Gastroesophageal sphincter (tissue), 3 donors: ENCODE measurements at regions not wholly inside any gene's neighbourhood (a gene's known extent, or its start where the extent isn't known, plus 50 kb on each side); places are given as distances from the start of the nearest gene placed in this dataset.

ENCODE experiments used
- CTCF ChIP-seq, 4 experiments: fragments of 200-600 bp in 2 of 4; fragments of 450-650 bp in 2 of 4; sonication (generic) in 1 of 4; IDR thresholded peaks; one replicate each; pipeline ENCODE4 v1.5.1; 2017 to 2019; ENCODE audit warnings: antibody characterized with exemption in 4 of 4, mild to moderate bottlenecking in 2 of 4, moderate library complexity in 2 of 4
- EP300 ChIP-seq: sonication (generic); formaldehyde crosslinking; IDR thresholded peaks from one replicate; pipeline ENCODE4 v1.6.1; 2017; ENCODE audit warnings: antibody characterized with exemption, mild to moderate bottlenecking

DNA sequence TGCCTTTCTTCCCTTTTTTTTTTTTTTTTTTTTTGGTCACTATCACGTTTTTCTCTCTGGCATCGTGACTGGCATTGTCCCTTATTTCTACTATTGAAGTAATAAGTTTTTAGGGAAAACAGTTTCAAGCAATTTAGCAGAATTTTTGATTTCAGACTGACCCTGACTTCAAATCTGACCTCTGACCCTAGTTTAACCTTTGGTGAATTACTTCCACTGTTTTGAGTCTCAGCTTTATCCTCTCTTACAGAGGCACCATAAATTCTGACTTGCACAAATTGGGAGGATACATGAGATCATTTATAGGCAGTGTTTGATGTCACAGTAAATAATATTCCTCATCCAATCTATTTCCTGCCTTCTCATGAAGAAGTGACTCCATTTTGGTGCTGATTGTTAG, 187.0 kb downstream of the FASLG start:
- TF ChIP-seq CTCF (IDR thresholded peaks at IDR 0.05) = no peak
- TF ChIP-seq EP300 = no peak
